Smooth muscle cell (in vitro differentiated cells): ENCODE measurements at regions not wholly inside any gene's neighbourhood (a gene's known extent, or its start where the extent isn't known, plus 50 kb on each side); places are given as distances from the start of the nearest gene placed in this dataset.

ENCODE experiments used
- DNase-seq: peaks from one replicate; lab custom pipeline; 2025; ENCODE audit not compliant: unreplicated experiment; lab: John Stamatoyannopoulos, UW
- H2AFZ ChIP-seq: fragments of 200-600 bp; sonication (generic); 2 replicates; pipeline ENCODE4 v1.6.0; 2016; ENCODE audit warnings: antibody characterized with exemption, low read depth, mild to moderate bottlenecking
- H3F3A ChIP-seq: fragments of 200-600 bp; sonication (generic); 2 replicates; pipeline ENCODE4 v1.6.0; 2017; ENCODE audit warnings: antibody characterized with exemption, low read depth
- H3K27ac ChIP-seq: fragments of 200-600 bp; sonication (generic); 2 replicates; pipeline ENCODE4 v1.5.1; 2016; ENCODE audit warnings: low read depth, mild to moderate bottlenecking
- H3K27me3 ChIP-seq: fragments of 200-600 bp; sonication (generic); 2 replicates; pipeline ENCODE4 v1.6.1; 2016; ENCODE audit warnings: low read depth, mild to moderate bottlenecking
- H3K36me3 ChIP-seq: fragments of 200-600 bp; sonication (generic); 2 replicates; pipeline ENCODE4 v1.5.1; 2016; ENCODE audit warnings: low read depth
- H3K4me1 ChIP-seq: fragments of 200-600 bp; sonication (generic); 2 replicates; pipeline ENCODE4 v1.5.1; 2016; ENCODE audit warnings: low read depth
- H3K4me2 ChIP-seq: fragments of 200-600 bp; sonication (generic); 2 replicates; pipeline ENCODE4 v1.6.0; 2016; ENCODE audit warnings: mild to moderate bottlenecking
- H3K4me3 ChIP-seq: fragments of 200-600 bp; sonication (generic); 2 replicates; pipeline ENCODE4 v1.5.1; 2016; ENCODE audit warnings: mild to moderate bottlenecking
- H3K79me2 ChIP-seq: fragments of 200-600 bp; sonication (generic); 2 replicates; pipeline ENCODE4 v1.6.0; 2016; ENCODE audit warnings: low read depth, mild to moderate bottlenecking
- H3K9ac ChIP-seq: fragments of 200-600 bp; sonication (generic); 2 replicates; pipeline ENCODE4 v1.6.0; 2016; ENCODE audit warnings: low read depth
- H3K9me3 ChIP-seq: fragments of 200-600 bp; sonication (generic); replicated peaks from 2 replicates; pipeline ENCODE4 v1.5.1; 2016; ENCODE audit warnings: low read depth
- H4K20me1 ChIP-seq: fragments of 200-600 bp; sonication (generic); 2 replicates; pipeline ENCODE4 v1.6.0; 2016; ENCODE audit warnings: low read depth
- WGBS: methylation state at CpG from one replicate; pipeline ENCODE4 v1.1.7; 2016; ENCODE audit warnings: low lambda C conversion rate; 5-methylcytosine and 5-hydroxymethylcytosine counted together
- TF ChIP-seq, protein P1 (sequence below): fragments of 200-600 bp; sonication (generic); IDR thresholded peaks from 2 replicates; pipeline ENCODE4 v1.5.1; 2017; ENCODE audit warnings: borderline replicate concordance, mild to moderate bottlenecking, antibody characterized with exemption; ENCODE audit not compliant: insufficient read depth, poor library complexity, severe bottlenecking

DNA sequence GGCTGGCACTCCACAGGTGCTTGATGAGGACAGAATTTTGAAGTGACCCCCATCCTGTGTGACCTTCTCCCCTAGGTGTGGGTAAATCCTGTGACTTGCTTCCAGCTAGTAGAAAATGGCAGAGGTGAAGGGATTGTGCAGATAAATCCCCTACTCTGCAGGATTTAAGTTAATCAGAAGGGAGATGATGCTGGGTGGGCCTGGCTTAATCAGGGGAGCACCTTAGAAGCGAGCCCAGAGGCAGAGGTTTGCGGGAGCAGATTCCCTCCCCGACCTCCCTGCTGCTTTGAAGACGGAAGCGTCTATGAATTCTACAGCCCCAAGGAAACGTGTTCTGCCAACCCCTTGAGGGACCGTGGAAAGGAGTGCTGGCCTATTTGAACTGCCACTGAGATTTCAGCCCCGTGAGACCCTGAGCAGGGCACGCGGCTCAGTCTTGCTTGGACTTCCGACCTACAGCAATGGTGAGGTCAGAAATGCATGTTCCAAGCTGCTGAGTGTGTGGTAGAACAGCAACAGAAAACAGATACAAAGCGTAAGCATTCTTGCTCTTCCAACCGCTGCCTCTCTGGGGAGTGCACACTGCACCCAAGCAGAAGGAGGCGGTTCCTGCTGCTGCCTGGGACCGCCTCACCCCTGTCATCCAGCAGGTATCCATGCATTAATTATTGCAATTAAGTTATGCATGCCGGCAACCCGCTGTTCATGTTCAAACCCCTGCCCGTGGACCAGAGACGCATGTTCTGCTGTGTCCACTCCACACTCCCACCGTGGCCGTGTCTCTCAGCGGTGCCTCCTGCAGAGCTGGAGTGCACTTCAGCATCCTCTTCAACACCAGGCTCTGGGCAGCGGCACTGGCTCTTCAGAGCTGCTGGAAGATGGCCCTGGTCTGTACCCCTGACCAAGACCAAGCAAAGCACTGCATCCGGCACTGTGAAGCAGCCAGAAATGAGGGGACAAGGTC lies 54.6 kb upstream of the RXRA start:
- H3K27me3 ChIP-seq, result no peaks in the 10 kb centered on the region
- WGBS, result 79% methylated on average over 24 of the region's 24 CpGs
- H3F3A ChIP-seq, result no peaks in the 10 kb centered on the region
- no peaks in the 10 kb centered on the region for H3K9me3 ChIP-seq
- no peak overlapping the region for H2AFZ ChIP-seq
- no peak overlapping the region for H3K27ac ChIP-seq
- H3K4me2 ChIP-seq, result no peak overlapping the region
- H3K36me3 ChIP-seq, result no peaks in the 10 kb centered on the region
- H3K4me3 ChIP-seq, result no peak overlapping the region
- H3K9ac ChIP-seq, result no peak overlapping the region
- H3K79me2 ChIP-seq, result no peaks in the 10 kb centered on the region
- H3K4me1 ChIP-seq, result no peaks in the 10 kb centered on the region
- no peaks in the 10 kb centered on the region for H4K20me1 ChIP-seq
- TF ChIP-seq, protein P1, sequence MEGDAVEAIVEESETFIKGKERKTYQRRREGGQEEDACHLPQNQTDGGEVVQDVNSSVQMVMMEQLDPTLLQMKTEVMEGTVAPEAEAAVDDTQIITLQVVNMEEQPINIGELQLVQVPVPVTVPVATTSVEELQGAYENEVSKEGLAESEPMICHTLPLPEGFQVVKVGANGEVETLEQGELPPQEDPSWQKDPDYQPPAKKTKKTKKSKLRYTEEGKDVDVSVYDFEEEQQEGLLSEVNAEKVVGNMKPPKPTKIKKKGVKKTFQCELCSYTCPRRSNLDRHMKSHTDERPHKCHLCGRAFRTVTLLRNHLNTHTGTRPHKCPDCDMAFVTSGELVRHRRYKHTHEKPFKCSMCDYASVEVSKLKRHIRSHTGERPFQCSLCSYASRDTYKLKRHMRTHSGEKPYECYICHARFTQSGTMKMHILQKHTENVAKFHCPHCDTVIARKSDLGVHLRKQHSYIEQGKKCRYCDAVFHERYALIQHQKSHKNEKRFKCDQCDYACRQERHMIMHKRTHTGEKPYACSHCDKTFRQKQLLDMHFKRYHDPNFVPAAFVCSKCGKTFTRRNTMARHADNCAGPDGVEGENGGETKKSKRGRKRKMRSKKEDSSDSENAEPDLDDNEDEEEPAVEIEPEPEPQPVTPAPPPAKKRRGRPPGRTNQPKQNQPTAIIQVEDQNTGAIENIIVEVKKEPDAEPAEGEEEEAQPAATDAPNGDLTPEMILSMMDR, result no peak
- DNase-seq, result no peak

DNA sequence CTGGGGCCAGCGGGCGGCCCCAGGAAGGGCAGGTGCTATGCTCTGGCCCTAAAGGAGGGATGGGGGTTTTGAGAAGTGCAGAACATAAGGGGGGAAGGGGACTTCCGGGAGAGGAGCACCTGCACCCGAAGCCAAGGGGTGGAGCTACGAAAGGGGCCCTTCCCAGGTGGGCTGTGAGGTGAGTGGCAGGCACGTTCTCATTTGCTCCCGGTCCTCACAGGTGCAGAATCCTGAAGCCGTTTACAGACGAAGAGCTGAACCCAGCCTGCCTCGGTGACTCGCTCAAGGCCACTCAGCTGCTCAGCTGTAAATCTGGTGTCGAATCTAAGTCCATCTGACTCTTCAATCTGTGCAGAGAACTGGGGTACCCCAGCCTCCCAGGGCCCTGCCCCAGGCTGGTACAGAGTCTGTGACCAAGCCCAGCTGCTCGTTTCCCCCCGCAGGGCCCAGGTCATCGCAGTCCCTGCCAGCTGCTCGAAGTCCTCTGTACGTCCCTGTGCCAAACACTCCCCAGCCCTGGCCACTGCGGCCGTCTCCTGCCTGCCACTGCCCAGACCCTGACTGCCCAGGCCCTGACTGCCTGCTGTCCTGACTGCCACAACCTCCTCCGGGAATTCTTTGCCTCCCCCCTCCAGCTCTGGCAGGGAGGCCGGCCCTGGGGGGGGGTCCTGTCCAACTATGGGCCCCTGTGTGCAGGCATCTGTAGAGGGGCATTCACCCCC lies 53.8 kb upstream of the RXRA start:
- DNase-seq, result no peak
- H3K36me3 ChIP-seq, result no peaks in the 10 kb centered on the region
- no peaks in the 10 kb centered on the region for H3K27me3 ChIP-seq
- no peak overlapping the region for H2AFZ ChIP-seq
- H3K4me2 ChIP-seq, result no peak overlapping the region
- TF ChIP-seq, protein P1, result no peak
- no peaks in the 10 kb centered on the region for H3K79me2 ChIP-seq
- no peak overlapping the region for H3K27ac ChIP-seq
- no peaks in the 10 kb centered on the region for H4K20me1 ChIP-seq
- no peaks in the 10 kb centered on the region for H3K9me3 ChIP-seq
- no peak overlapping the region for H3K9ac ChIP-seq
- no peaks in the 10 kb centered on the region for H3F3A ChIP-seq
- H3K4me3 ChIP-seq, result no peak overlapping the region
- no peaks in the 10 kb centered on the region for H3K4me1 ChIP-seq
- 78% methylated on average over 20 of the region's 21 CpGs for WGBS

DNA sequence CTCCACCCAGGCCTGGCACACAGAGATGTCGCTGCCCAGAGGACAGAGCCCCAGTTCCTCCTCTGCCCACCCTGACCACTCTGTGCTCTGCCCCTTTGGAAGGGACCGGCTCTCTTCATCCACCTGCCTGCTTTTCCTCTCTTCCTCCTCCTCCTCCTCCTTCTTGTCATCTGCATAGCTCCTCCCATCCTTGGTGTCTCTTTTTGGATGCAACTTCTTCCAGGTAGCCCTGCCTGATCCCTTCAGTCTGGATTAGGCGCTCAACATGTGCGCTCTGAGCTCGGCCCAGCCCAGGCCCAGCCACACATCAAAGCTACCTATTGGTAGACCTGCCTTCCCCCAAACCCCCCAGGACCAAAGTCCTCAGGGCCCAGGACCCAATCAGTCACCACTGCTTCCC lies 52.6 kb upstream of the RXRA start:
- WGBS, result 91% methylated on average over 5 of the region's 5 CpGs
- Histone ChIP-seq H3K27me3 (no peaks in the 10 kb centered on the region), H3K4me3 (no peak overlapping the region), H3F3A (no peaks in the 10 kb centered on the region), H4K20me1 (no peaks in the 10 kb centered on the region), H2AFZ (no peak overlapping the region), H3K36me3 (no peaks in the 10 kb centered on the region), H3K4me2 (no peak overlapping the region), H3K9me3 (no peaks in the 10 kb centered on the region), H3K4me1 (no peaks in the 10 kb centered on the region), H3K79me2 (no peaks in the 10 kb centered on the region), H3K27ac (no peak overlapping the region), H3K9ac (no peak overlapping the region)
- TF ChIP-seq, protein P1, result no peak
- DNase-seq, result no peak
